ENCODE measurements at regions not wholly inside any gene's neighbourhood (a gene's known extent, or its start where the extent isn't known, plus 50 kb on each side); places are given as distances from the start of the nearest gene placed in this dataset.

- H3K27me3 Mint-ChIP-seq (ENCODE audit: low read depth): peaks cover 26% of the 10 kb centered on the region
- H3K4me3 Mint-ChIP-seq: no peak overlapping the region
- no peak for TF ChIP-seq CTCF (IDR thresholded peaks at IDR 0.05; ENCODE audit: unreplicated experiment in 3 of 3)
- peak overlapping the region; percentile 14 to 70 (median 26) for H3K27ac Mint-ChIP-seq
- peaks cover 5% of the 10 kb centered on the region for H3K9me3 Mint-ChIP-seq
- peaks cover 17% of the 10 kb centered on the region for H3K4me1 Mint-ChIP-seq
- H3K36me3 Mint-ChIP-seq (ENCODE audit: low read depth): no peaks in the 10 kb centered on the region
Measured at GRCh38 chr12:111076199-111076598, 155.8 kb upstream of the MYL2 start.

GRCh38 chr12:111074965-111075364, 154.6 kb upstream of the MYL2 start:
- peak overlapping the region in 1 of 3 experiments; percentile 13 for H3K27ac Mint-ChIP-seq
- peaks cover 13% of the 10 kb centered on the region for H3K4me1 Mint-ChIP-seq
- no peaks in the 10 kb centered on the region for H3K36me3 Mint-ChIP-seq (ENCODE audit: low read depth)
- H3K27me3 Mint-ChIP-seq (ENCODE audit: low read depth): peaks cover 22% of the 10 kb centered on the region
- no peak overlapping the region for H3K4me3 Mint-ChIP-seq
- peaks cover 7% of the 10 kb centered on the region for H3K9me3 Mint-ChIP-seq
- TF ChIP-seq CTCF (IDR thresholded peaks at IDR 0.05; ENCODE audit: unreplicated experiment in 3 of 3): no peak

- TF ChIP-seq CTCF (IDR thresholded peaks at IDR 0.05; ENCODE audit: unreplicated experiment in 3 of 3): no peak
- Mint-ChIP-seq H3K27ac (no peak overlapping the region), H3K9me3 (peaks cover 7% of the 10 kb centered on the region), H3K36me3 (ENCODE audit: low read depth) (no peaks in the 10 kb centered on the region), H3K4me1 (peaks cover 13% of the 10 kb centered on the region), H3K4me3 (no peak overlapping the region), H3K27me3 (ENCODE audit: low read depth) (peaks cover 22% of the 10 kb centered on the region)
Measured at GRCh38 chr12:111074559-111074958, 154.2 kb upstream of the MYL2 start.

- H3K36me3 Mint-ChIP-seq (ENCODE audit: low read depth): no peaks in the 10 kb centered on the region
- peaks cover 23% of the 10 kb centered on the region for H3K27me3 Mint-ChIP-seq (ENCODE audit: low read depth)
- no peak overlapping the region for H3K4me3 Mint-ChIP-seq
- peaks cover 7% of the 10 kb centered on the region for H3K9me3 Mint-ChIP-seq
- no peak overlapping the region for H3K27ac Mint-ChIP-seq
- TF ChIP-seq CTCF (IDR thresholded peaks at IDR 0.05; ENCODE audit: unreplicated experiment in 3 of 3): no peak
- peaks cover 13% of the 10 kb centered on the region for H3K4me1 Mint-ChIP-seq
Measured at GRCh38 chr12:111073370-111073769, 153.0 kb upstream of the MYL2 start.

- no peak for TF ChIP-seq CTCF (IDR thresholded peaks at IDR 0.05; ENCODE audit: unreplicated experiment in 3 of 3)
- H3K9me3 Mint-ChIP-seq: peaks cover 7% of the 10 kb centered on the region
- H3K4me3 Mint-ChIP-seq: no peak overlapping the region
- H3K36me3 Mint-ChIP-seq (ENCODE audit: low read depth): no peaks in the 10 kb centered on the region
- no peak overlapping the region for H3K27ac Mint-ChIP-seq
- H3K4me1 Mint-ChIP-seq: peaks cover 19% of the 10 kb centered on the region
- peaks cover 27% of the 10 kb centered on the region for H3K27me3 Mint-ChIP-seq (ENCODE audit: low read depth)
Measured at GRCh38 chr12:111072299-111072698, 151.9 kb upstream of the MYL2 start.

- H3K27me3 Mint-ChIP-seq (ENCODE audit: low read depth): peaks cover 24% of the 10 kb centered on the region
- no peak overlapping the region for H3K4me3 Mint-ChIP-seq
- no peak overlapping the region for H3K27ac Mint-ChIP-seq
- H3K4me1 Mint-ChIP-seq: peaks cover 6% of the 10 kb centered on the region
- no peak for TF ChIP-seq CTCF (IDR thresholded peaks at IDR 0.05; ENCODE audit: unreplicated experiment in 3 of 3)
- peaks cover 7% of the 10 kb centered on the region for H3K9me3 Mint-ChIP-seq
- no peaks in the 10 kb centered on the region for H3K36me3 Mint-ChIP-seq (ENCODE audit: low read depth)
Measured at GRCh38 chr12:111069886-111070285, 149.5 kb upstream of the MYL2 start.

All from nephron (organoid).